Kidney capillary endothelial cell (primary cell): ENCODE measurements at regions not wholly inside any gene's neighbourhood (a gene's known extent, or its start where the extent isn't known, plus 50 kb on each side); places are given as distances from the start of the nearest gene placed in this dataset.
A peak's percentile ranks its signal among the peaks of the same experiment; 100 is the strongest.

Source experiments
- DNase-seq: peaks from one replicate; pipeline ENCODE4 v3.0.0-alpha.2; 2018; ENCODE audit warnings: low spot score

DNA sequence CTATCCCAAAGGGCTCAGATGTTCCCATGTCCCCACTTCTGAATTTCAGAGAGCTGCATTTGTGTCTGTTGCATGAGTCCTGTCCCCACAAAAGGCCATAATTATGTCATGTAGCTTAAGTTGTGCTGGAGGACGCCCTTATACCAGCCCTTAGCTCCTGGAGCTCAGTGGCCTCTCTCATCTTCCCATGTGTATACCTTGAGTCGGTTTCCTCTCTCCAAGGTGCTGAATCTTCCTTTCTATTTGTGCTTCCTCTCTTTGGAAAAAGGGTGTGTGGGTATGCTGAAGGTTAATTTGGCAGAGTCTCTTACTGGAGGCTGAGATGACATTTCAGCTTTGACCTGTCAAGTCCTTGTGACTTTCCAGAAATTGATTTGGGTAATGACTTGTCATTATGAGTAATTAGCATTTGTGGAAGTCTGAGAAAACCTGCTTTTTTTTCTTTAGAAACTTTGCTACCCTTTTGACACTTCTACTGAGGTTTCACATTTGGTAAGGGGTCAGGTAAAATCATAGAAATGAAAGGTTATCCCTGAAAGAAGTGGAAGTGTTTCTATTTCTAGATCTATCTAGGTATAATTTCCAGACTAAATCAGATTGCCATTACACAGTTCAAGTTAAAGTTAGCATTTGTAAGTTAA, 185.4 kb downstream of the ABCC12 start:
- peak; percentile 17 for DNase-seq

DNA sequence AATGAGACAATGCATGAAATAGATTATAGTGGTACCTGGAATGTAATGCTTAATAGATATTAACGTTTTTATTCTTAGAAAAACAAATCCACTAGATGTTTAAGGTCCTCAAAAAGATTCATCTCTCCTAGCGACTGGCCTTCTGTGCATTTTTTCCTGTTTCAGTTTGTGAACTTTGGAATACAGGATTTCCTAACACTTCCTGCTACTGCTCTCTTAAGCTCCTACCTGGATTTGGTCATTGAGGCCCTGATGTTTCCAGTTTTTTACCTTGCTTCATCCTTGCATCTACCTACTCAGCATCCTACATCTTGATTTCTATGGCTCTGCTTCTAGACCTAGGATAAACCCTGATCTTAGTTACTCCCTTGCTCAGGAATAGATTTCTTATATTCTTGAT, 188.4 kb downstream of the ABCC12 start:
- no peak for DNase-seq

DNA sequence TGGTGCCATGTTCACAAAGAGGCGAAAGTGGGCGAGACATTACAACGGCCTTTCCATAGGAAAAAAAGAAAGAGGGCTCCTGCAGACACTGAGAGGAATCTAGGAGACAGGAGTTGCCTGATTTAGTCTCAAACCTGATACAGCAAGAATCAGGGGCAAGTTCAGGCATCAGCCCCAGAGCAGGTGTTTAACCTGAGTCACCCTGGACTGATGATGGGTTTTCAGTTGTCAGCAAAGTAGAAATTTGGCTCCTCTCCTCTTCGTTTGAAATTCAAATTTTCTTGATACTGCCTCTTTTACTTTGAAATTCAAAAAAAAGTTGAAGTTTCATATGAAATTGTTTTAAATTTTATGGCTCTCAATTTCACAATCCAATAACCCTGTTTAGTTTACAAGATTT, 189.5 kb downstream of the ABCC12 start:
- no peak for DNase-seq

DNA sequence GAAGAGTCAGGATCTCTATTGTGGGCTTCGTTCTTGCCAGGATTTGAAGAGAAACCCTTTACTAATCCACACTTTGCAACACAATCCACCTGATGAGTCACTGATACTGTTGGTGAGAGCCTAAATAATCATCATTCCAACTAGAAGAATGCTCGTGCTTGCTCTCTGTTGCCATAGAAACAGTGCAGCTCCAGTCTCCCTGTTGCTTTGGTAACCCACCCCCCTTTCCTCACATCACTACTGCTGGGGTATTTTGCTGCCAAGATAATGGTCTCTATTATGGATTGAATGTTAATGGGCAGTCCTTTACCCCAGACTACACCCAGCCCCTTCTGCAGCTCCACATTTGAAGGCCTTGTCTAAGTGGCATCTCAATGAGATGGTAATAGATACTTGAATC, 190.4 kb downstream of the ABCC12 start:
- no peak for DNase-seq

DNA sequence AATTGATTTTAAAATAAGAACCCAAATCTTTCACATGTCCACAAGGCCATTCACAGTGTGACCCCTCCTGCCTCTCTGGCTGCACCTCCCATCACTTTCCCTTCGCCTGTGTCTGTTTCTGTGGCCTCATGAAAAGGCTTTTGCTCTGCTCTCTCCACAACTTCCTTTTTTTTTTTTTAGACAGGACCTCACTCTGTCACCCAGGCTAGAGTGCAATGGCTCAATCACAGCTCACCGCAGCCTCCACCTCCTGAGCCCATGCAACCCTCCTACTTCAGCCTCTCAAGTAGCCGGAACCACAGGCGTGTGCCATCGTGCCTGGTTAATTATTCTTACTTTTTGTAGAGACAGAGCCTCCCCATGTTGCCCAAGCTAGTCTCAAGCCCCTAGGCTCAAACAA, 197.1 kb downstream of the ABCC12 start:
- no peak for DNase-seq

DNA sequence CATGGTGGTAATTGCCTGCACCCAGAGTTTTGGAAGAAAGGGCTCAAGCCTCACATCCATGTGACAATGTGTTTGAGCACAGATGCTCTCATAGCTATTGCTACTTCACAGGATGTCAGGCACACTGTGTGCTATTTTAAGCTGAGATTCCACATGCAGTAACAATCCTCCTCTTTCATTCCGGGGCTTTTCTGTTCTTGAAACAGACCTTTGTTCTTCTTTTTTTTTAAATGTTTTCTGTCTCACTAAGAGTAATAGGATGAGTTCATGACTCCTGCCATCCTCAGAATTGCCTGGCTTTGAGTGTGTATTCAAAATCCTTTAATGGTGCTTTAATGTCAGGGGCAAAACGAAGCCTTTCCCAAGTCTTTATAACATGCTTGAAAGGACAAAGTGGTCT, 198.9 kb downstream of the ABCC12 start:
- no peak for DNase-seq

DNA sequence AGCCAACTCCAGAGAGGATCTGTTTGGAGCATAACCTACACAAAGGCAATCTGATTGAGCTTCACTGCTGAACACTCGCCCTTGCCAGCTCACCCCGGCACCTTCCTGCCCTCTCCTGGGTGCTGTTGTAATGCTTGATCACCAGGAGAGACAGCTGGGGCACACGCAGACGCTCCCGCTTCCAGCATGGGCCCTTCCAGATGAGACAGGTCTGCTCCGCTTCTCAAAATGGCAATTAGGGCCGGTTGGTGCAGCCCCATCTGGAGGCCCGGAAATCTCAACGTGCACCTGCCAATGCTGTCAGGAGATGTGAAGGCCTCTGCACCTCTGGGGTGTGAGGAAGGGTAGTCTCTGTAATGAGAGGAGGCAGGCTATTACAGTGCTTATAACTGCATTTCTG, 206.1 kb downstream of the ABCC12 start:
- no peak for DNase-seq

DNA sequence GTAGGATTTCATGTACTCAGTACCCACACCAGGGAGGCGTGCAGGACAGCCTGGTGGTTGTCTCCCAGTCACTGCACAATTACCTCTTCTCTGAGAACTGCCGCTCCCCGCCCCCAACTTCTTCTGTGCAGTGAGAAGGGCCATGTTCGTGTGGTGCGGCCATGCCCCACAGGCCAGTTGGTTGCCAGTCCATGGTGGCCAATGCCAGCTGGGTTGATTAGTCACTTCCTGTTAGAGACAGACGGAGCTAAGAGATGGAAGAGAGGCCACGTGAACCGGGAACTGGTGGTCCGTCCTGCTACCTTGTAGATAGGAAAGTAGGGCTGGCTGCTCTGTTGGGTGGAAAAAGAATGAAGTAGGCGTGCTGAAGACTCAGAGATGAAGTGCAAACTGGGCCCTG, 206.5 kb downstream of the ABCC12 start:
- DNase-seq = no peak

DNA sequence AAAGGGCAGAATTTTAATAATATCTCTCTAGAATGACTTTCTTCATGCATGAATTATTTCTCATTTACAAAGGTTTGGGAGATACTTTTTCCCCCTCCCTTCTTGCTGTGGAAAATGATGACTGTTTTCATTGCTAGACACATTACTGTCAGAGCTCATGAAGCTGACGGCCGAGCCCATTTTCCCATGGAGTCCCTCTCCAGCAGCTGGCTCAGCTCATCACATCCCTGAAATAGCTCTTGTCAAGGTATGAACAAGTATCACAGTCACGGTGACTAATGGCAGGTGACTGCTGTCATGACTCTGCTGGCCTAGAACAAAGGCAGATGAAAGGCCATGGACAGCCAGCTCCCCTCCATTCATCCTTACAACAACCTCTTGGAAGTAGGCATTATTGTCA, 208.1 kb downstream of the ABCC12 start:
- DNase-seq = no peak

DNA sequence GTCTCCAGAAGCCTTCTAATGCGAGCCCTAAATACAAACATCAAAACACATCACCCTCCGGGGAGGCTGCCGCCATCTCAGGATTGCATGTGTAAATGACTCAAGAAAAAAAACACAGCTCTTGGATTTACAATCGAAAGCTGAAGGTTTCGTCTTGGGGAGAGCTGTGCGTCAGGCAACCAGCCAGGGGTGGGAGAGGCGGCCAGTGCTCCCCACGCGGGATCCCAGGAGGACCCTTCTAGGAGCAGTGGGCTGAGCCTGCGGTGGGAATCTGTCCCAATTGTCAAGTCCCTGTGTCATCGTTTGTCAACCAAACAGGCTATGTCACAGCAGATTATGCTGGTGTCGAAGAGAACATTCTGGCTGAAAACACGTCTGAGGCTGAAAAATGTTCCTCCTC, 209.7 kb downstream of the ABCC12 start:
- DNase-seq = no peak

DNA sequence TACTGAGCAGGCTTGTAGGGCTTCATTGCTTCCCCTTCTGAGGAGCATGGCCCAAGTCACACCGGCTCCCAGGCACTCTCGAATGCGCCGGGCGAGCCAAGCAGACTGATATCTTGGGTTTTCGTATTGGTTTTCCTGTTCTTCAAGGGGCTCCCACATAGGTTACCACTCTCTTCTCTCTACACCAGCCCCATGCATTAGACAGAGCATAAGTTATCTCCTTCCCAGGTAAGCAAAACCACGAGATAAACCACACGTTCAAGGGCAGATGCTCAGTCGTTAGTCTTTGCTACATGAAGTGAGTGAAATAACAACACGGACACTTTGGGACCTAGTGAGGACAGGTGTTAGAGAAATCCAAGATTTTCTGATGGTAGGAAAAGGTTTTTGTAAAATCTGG, 211.2 kb downstream of the ABCC12 start:
- no peak for DNase-seq

DNA sequence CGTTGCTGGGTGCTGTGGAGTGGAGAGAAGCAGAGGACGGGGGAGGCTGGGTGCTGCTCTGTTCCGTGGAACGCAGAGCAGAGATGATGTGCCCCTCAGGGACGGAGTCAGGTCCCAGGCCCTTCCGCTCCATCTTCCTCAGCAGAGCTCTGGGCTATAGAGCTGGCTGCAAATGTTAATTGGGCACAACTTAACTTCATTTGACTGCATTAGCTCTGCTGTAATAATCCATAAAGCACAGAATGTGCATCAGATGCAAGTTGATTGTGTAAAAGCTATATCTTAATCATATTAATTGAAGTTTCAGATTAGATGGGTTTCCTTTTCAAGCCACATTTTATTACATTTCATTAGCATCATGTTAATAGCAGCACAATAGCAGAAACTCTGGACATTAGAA, 212.6 kb downstream of the ABCC12 start:
- DNase-seq = no peak

DNA sequence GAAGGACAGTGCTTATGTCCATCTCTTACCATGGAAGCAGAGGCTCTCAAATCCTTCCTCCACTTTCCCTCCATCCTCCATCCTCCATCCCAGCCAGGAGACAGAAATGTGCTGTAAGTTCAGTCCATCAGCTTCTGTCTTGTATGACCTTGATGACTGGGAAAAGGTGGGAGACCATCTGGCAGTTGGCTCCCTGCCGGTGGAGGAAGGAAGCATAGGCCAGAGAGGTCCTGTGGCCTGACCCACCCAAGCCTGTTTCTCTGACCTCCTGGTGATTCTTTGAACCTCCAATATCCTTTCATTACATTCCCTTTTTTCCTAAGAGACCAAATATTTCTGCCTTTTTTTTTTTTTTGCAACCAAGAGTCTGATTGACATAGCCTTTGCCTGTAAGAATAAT, 215.3 kb downstream of the ABCC12 start:
- DNase-seq = no peak

DNA sequence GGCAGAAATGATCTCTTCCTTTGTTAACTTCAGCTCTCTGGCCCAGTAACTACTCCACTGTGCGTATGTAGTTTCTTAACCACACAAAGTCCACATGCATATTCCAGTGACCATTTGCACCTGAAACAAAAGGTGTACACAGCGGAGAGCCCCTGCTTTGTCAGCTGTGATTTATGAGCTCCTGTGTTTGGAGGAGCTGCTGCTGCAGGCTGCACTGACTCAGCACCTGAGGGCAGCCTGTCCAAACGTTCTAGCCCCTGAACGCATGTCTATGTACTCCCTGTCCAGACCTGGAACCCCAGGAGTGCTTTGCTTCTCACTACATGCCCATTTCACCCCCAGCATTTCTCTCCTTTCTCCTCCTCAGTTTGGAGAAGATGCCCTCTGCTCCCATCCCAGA, 216.1 kb downstream of the ABCC12 start:
- no peak for DNase-seq

DNA sequence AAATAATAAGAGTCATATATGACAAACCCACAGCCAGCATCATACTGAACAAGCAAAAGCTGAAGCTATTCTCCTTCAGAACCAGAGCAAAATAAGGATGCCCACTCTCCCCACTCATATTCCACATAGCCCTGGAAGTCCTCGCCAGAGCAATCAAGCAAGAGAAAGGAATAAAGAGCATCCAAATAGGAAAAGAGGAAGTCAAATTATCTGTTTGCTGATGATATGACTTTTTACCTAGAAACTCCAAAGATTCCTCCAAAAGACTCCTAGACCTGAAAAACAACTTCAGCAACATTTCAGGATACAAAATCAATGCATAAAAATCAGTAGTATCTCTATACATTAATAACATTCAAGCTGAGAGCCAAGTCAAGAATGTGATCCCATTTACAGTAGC, 217.5 kb downstream of the ABCC12 start:
- DNase-seq = no peak

DNA sequence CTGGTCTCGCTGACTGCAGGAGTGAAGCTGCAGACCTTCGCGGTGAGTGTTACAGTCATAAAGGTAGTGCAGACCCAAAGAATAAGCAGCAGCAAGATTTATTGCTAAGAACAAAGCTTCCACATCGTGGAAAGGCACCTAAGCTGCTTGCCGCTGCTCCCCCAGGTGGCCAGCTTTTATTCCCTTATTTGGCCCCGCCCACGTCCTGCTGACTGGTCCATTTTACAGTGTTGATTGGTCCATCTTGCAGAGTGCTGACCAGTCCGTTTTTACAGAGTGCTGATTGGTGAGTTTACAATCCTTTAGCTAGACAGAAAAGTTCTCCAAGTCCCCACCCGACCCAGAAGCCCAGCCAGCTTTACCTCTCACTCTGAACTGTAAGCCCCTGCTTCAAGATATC, 227.8 kb downstream of the ABCC12 start:
- DNase-seq = no peak

DNA sequence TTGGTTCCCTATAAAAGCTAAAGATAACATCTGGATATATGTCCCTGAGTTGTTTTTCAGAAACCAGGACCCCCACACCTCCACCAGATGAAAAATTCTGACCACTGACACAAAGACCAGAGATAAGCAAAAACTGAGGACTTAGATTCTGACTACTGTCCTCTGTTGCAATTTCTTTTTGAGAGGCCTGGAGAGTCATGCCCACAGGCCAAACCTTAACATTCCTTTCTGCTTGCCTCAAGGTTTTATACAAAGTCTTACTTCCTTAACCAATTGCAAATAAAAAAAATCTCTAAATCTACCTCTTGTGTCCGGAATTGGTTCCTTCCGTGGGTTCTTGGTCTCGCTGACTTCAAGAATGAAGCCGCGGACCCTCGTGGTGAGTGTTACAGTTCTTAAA, 228.5 kb downstream of the ABCC12 start:
- no peak for DNase-seq

DNA sequence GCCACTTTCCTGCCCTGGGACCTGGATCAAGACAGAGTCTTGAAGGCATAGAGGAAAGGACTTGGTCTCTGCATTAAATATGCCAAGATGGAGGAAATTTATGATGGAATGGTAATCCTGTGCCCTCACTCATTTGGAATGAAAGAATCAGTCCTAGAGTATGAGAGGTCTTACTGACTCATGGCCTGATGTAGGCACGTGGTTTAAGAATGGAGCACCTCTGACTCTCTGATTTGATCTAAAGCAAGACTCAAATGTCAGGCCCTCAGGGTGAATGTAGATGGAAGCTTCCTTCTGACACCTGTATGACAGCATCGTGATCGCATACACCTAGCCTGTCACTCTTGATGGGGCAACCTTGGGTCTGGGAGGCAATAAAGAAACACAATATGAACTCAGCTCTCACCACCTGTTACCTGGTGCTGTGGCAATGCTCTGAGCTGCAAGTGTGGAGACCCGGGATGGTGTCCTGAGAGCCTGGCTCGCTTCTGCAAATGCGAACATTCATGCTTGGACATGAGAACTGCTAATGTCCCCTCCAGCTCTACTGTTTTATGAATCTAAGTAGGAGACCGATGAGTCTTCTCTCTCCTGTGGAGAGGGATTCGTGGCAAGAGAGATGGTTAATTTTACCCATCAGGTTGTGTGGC, 229.9 kb downstream of the ABCC12 start:
- no peak for DNase-seq

DNA sequence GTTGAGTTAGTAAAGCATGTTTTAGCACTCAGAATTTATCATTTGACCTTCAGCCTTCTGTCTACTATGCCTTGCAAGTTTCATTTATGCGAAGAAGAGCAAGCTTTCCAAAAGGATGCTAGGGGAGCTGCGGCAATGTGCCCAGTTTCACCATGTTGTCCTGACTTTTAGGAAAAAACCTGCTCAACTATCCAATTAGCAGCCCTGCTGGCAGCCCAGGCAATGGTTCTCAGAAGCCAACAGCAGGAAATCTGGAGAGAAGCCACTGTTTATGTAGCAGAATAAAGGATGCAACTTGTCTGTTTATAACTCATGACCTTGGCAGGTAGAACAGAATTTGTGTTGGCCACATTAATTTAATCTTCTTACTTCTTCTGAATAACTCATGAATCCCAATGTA, 230.8 kb downstream of the ABCC12 start:
- no peak for DNase-seq

DNA sequence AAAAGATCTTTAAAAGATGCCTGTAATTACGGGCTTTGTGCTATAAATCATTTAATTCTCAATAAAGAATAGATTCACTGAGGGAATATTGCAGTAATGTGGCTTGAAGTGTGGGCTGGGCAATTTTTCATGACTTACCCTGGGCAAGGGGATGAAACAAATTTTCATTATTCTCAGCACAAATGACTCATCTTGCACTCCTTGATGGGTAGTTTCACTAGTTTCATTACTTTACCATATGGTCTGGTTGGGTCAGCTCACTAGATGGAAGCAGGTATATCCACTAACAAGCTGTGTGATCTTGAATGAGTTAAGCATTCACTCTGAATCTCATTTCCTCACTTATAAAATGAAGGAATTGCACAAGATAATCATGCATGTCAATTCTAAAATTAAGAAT, 234.3 kb downstream of the ABCC12 start:
- no peak for DNase-seq

DNA sequence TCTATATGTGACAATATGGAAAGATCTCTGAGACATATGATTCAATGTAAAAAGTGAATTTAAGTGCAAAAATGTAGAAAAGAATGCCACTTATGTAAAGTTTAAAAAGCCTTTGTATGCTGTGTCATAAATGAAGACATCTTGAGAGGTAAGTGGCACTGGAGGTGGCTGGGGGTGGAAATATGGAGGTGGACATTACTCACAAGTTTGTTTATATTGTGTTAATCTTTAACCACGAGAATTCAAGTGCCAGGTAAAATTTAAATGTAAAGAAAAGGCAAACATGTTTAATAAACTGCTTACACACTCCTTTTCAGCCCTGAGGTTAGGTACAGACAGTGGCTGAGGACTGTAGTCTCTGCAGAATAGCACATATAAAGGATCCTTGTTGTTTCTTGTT, 235.1 kb downstream of the ABCC12 start:
- DNase-seq = no peak

DNA sequence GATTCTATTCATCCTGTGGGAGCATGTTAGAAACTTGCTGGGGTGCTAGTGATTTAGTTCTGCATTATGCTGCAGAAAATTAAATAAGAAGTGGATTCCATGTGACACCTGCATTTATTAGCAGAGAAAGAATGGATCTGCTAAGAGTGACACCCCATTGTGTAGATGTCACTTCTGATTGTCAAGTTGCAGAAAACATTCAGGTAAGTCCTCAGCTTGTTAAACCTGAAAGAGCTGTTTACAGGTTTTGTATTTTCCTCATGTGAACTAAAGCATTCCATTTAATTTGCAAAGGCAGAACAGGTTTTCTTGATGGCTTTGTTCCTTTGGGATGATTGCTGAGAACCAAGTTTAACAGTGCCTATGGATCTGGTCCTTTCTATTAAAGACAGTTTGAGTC, 238.7 kb downstream of the ABCC12 start:
- no peak for DNase-seq

DNA sequence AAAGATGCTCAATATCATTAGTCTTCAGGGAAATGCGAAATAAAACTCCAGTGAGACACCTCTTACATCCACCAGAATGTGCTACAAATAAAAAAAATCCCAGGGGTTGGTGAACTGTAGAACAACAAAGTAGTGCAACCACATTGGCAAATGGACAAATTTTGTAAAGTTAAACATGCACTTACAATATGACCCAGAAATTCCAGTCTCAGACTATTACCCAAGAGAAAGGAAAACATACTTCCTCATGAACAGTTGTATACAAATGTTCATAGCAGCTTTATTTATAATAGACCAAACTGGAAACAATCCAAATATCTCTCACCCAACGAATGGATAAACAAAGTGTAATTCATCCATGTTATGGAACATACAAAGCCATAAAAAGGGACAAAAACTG, 239.5 kb downstream of the ABCC12 start:
- no peak for DNase-seq

DNA sequence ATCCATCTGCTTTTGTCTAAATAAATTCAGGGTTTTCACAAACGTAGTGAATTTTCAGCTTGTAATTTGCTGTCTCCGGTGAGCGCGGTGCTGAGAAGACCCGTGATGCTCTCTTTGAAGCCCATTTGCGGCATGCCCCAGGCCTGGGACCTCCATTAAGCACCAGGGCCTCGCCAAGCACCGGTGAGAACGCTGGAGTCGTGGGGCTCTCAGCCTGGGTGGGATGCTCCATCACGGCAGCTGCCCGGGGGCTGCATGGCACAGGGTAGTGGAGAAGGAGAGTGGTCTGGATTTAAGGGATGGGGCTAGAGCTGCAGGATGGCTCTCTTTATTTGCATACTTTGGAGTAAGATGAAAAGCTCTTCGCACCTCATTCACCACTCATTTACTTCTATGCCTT, 248.7 kb downstream of the ABCC12 start:
- no peak for DNase-seq
